ENCODE measurements at regions not wholly inside any gene's neighbourhood (a gene's known extent, or its start where the extent isn't known, plus 50 kb on each side); places are given as distances from the start of the nearest gene placed in this dataset.

DNA sequence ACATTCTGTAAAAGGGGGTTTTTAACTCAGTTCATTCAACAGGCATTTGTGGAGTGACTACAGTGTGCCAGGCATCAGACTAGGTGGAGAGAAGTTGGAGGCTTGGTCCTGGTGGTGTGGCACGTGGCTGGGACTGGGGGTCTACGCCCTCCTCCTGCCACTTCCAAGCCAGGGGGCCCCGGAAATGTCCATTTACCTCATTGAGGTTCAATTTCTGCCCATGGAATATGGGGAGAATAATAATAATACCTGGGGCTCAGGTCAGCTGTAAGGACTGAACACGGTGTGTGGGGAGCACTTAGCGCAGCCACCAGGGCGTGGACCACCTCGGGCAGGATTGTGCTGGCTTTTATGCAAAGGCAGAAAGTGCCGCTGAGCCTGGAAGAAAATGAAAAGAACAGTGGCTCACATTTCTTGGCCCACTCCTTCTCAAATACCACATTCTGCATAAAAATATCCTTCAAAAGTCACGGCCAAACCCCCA lies 229.4 kb downstream of the ANKRD60 start:
- H3K4me3 Mint-ChIP-seq: peak overlapping the region; percentile 15 to 63; a peak in 2 of 5 replicates
- H3T11ph ChIP-seq (ENCODE audit: low read length): no peak overlapping the region
- H2BK120ac ChIP-seq (ENCODE audit: low read depth, low read length, poor library complexity, severe bottlenecking): no peak overlapping the region
- H4K91ac ChIP-seq (ENCODE audit: insufficient read length, low read depth, low read length): no peak overlapping the region
- H3K27ac ChIP-seq (ENCODE audit: insufficient read length, low read depth, low read length): no peak overlapping the region
- no peak overlapping the region for H3K4ac ChIP-seq (ENCODE audit: low read depth, low read length)
- WGBS (ENCODE audit: extremely low coverage, insufficient read length, low lambda C conversion rate): no CpG with 5 or more reads among the region's 9 CpGs
- H3K4me1 Mint-ChIP-seq: peaks cover 18 to 22% of the 10 kb centered on the region in 2 experiments
- H4K20me1 ChIP-seq (ENCODE audit: control insufficient read depth, insufficient read depth, insufficient read length): no peaks in the 10 kb centered on the region
- no peak overlapping the region for H2AK5ac ChIP-seq (ENCODE audit: insufficient read length, low read length)
- no peaks in the 10 kb centered on the region for H3K79me1 ChIP-seq (ENCODE audit: insufficient read depth, low read depth, low read length, poor library complexity, severe bottlenecking)
- H2BK15ac ChIP-seq (ENCODE audit: low read depth, low read length): no peak overlapping the region
- H3K23ac ChIP-seq (ENCODE audit: insufficient read length, low read depth, low read length): no peak overlapping the region
- H3K4me2 ChIP-seq (ENCODE audit: insufficient read depth, insufficient read length, low read length): peak overlapping the region; percentile 32
- no peaks in the 10 kb centered on the region for H3K23me2 ChIP-seq (ENCODE audit: insufficient read length, low read depth, low read length, poor library complexity, severe bottlenecking)
- DNase-seq: no peak
- H3K27me3 Mint-ChIP-seq (ENCODE audit: low read depth): peaks cover 9% of the 10 kb centered on the region
- H4K5ac ChIP-seq (ENCODE audit: insufficient read length, low read depth, low read length): no peak overlapping the region
- H3K18ac ChIP-seq (ENCODE audit: insufficient read length, low read depth, low read length): no peak overlapping the region
- H3K14ac ChIP-seq (ENCODE audit: insufficient read depth, low read length): no peak overlapping the region
- no peak overlapping the region for H2BK20ac ChIP-seq (ENCODE audit: low read depth, low read length, poor library complexity, severe bottlenecking)
- H3K79me2 ChIP-seq (ENCODE audit: insufficient read depth, low read length): no peaks in the 10 kb centered on the region
- peaks cover 0 to 5% (median 2%) of the 10 kb centered on the region in 3 experiments; a peak in 3 of 7 replicates for H3K36me3 Mint-ChIP-seq (ENCODE audit: insufficient read depth in 1 of 3, low read depth in 3 of 3)
- no peaks in the 10 kb centered on the region for H3K4me1 ChIP-seq (ENCODE audit: insufficient read depth, low read length)
- no peaks in the 10 kb centered on the region for H3K9me3 ChIP-seq (ENCODE audit: control insufficient read depth, low read depth, low read length)
- H3K9me3 Mint-ChIP-seq: peaks cover 4 to 5% of the 10 kb centered on the region in 2 experiments; a peak in 2 of 5 replicates
- H2BK12ac ChIP-seq (ENCODE audit: insufficient read length, low read depth, low read length): no peak overlapping the region
- H2AFZ ChIP-seq (ENCODE audit: low read length): no peak overlapping the region
- no peak overlapping the region for H4K8ac ChIP-seq (replicated peaks; ENCODE audit: insufficient read length, low read depth, low read length)
- no peak overlapping the region for H3K56ac ChIP-seq (ENCODE audit: insufficient read length, low read depth, low read length)
- no peak for TF ChIP-seq CTCF (conservative IDR thresholded peaks at IDR 0.05)
- H3K27ac Mint-ChIP-seq: no peak overlapping the region
- H2BK5ac ChIP-seq (ENCODE audit: insufficient read length, low read length): no peak overlapping the region
- no peak overlapping the region for H3K9ac ChIP-seq (ENCODE audit: extremely low read depth, insufficient read length, low read length)
- no peaks in the 10 kb centered on the region for H3K27me3 ChIP-seq (ENCODE audit: insufficient read depth, low read length)
